Progenitor cell of endocrine pancreas (in vitro differentiated cells): ENCODE measurements at regions not wholly inside any gene's neighbourhood (a gene's known extent, or its start where the extent isn't known, plus 50 kb on each side); places are given as distances from the start of the nearest gene placed in this dataset.
"Not testable (repeated sequence)": the region's sequence is repeated elsewhere in the genome, so short reads cannot be mapped to it uniquely, and the experiment has no call there.

ENCODE experiments used
- DNase-seq: peaks from one replicate; pipeline ENCODE4 v3.0.0; 2021; ENCODE audit warnings: low spot score; ENCODE audit not compliant: unreplicated experiment
- H3K27ac Mint-ChIP-seq: 2 replicates; pipeline ENCODE4 v1.8.0; 2021; ENCODE audit warnings: mild to moderate bottlenecking, moderate library complexity, mixed read lengths
- H3K27me3 Mint-ChIP-seq: 2 replicates; pipeline ENCODE4 v1.8.0; 2021; ENCODE audit warnings: mixed read lengths
- H3K36me3 Mint-ChIP-seq: 2 replicates; pipeline ENCODE4 v1.8.0; 2022; ENCODE audit warnings: mixed read lengths; ENCODE audit not compliant: insufficient read depth
- H3K4me1 Mint-ChIP-seq: 2 replicates; pipeline ENCODE4 v1.8.0; 2021; ENCODE audit warnings: low read depth, mixed read lengths
- H3K4me3 Mint-ChIP-seq: 2 replicates; pipeline ENCODE4 v1.8.0; 2021; ENCODE audit warnings: low read depth, mild to moderate bottlenecking, moderate library complexity, mixed read lengths
- H3K9me3 Mint-ChIP-seq: 2 replicates; pipeline ENCODE4 v1.8.0; 2021; ENCODE audit warnings: low read depth, mixed read lengths

DNA sequence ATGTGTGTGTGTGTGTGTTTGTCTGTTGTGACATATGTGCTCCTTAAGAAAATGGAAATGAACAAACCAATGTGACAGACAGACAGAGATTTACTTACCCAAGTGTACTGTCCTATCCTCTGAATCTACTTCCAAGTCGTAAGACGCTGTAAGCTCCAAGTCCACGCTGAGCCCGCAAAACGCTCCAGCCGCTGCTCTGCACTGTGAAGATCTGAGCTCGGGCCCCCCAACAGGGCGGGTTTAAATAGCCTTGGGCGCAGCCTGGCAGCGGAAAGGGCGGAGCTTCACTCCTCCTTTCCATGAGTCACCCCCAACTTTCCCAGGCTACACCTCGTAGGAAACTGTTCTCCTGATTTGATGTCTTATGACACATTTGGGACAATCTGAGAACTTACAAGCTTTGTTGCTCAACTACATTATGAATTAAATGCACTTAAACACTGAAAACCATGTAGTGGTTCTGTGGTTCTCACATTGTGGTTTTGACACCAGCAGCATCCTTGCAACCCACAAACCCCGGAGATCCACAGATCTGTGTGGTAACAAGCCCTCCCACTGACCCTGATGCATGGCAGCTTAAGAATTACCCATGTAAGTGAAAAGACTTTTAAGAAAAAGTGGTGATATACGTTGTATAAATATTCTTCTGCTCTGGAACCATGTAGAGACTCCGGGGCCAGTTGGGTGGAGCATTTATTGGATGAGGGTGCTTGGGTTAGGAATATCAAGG is 735.6 kb upstream of the DEFB115 start:
- H3K27me3 Mint-ChIP-seq, DNase-seq, H3K4me3 Mint-ChIP-seq, H3K27ac Mint-ChIP-seq, H3K36me3 Mint-ChIP-seq, H3K4me1 Mint-ChIP-seq: not testable (repeated sequence)
- peaks cover 19% of the 10 kb centered on the region for H3K9me3 Mint-ChIP-seq

DNA sequence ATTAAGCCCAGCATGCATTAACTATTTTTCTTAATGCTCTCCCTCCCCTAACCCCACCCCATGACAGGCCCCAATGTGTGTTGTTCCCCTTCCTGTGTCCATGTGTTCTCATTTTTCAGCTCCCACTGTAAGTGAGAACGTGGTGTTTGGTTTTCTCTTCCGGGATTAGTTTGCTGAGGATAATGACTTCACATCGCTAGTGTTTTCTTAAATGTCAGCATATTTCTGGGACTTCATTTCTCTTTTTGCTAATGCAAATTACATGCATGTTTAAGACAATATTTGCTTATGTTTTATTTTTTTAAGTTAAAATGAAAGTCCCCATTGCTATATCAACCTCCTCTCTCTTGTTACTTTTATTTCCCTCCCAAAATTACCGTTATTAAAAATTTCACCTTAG is 733.3 kb upstream of the DEFB115 start:
- peaks cover 32% of the 10 kb centered on the region for H3K9me3 Mint-ChIP-seq
- not testable (repeated sequence) for H3K27ac Mint-ChIP-seq, H3K4me3 Mint-ChIP-seq, DNase-seq, H3K36me3 Mint-ChIP-seq, H3K4me1 Mint-ChIP-seq, H3K27me3 Mint-ChIP-seq

DNA sequence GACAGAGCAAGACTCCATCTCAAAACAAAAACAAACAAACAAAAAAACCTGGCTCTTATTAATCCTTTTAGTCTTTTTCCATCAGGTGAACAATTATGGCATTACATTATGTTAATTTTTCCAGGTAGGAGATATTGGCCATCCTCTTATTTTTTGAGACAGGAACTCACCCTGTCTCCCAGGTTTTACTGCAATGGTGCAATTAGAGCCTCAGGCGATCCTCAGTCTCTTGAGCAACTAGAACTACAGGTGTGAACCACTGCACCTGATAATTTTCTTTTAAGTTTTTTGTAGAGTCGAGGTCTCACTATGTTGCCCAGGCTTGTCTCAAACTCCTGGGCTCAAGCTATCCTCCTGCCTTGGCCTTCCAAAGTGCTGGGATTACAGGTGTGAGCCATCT is 732.7 kb upstream of the DEFB115 start:
- not testable (repeated sequence) for H3K4me3 Mint-ChIP-seq, H3K4me1 Mint-ChIP-seq, H3K27ac Mint-ChIP-seq, H3K36me3 Mint-ChIP-seq, H3K27me3 Mint-ChIP-seq, DNase-seq
- H3K9me3 Mint-ChIP-seq: peaks cover 36% of the 10 kb centered on the region

DNA sequence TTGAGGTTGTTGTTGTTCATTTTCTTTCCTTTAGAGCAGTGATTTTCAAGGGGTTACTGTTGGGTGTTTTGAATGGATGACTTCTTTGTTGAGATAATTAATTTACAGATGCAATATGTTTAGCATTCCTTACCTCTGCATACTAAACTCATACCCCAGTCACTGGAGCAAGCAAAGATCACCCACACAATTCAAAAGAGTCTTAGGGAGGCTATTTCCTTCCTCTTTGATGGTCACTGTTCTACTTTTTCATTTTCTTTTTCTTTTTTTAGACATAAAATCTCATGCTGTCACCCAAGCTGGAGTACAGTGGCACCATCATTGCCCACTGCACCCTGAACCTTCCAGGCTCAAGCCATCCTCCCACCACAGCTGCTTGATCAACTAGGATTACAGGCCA is 723.8 kb upstream of the DEFB115 start:
- peaks cover 32% of the 10 kb centered on the region for H3K9me3 Mint-ChIP-seq
- not testable (repeated sequence) for H3K4me3 Mint-ChIP-seq, DNase-seq, H3K27me3 Mint-ChIP-seq, H3K27ac Mint-ChIP-seq, H3K4me1 Mint-ChIP-seq, H3K36me3 Mint-ChIP-seq

DNA sequence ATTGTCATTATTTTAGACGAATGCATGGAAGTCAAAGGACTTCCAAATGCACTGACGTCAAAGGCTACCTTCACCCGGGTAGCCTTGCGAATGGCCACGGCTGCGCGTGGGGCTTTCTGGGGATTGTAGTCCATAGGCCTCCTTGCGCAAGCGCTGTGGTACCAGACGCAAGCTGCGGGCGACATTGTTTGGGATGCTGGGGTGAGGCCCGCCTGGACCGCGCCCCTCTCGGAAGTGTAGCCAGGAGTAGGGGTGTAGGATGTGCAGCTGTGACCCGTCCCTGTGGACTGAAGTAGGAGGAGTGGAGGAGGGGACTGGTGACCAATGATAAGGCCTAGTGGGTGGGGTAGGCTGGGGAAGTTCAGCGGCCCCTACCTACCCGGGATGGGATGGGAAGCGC is 720.0 kb upstream of the DEFB115 start:
- not testable (repeated sequence) for H3K4me1 Mint-ChIP-seq, H3K27me3 Mint-ChIP-seq, H3K36me3 Mint-ChIP-seq, DNase-seq, H3K27ac Mint-ChIP-seq, H3K4me3 Mint-ChIP-seq
- H3K9me3 Mint-ChIP-seq: peaks cover 25% of the 10 kb centered on the region

DNA sequence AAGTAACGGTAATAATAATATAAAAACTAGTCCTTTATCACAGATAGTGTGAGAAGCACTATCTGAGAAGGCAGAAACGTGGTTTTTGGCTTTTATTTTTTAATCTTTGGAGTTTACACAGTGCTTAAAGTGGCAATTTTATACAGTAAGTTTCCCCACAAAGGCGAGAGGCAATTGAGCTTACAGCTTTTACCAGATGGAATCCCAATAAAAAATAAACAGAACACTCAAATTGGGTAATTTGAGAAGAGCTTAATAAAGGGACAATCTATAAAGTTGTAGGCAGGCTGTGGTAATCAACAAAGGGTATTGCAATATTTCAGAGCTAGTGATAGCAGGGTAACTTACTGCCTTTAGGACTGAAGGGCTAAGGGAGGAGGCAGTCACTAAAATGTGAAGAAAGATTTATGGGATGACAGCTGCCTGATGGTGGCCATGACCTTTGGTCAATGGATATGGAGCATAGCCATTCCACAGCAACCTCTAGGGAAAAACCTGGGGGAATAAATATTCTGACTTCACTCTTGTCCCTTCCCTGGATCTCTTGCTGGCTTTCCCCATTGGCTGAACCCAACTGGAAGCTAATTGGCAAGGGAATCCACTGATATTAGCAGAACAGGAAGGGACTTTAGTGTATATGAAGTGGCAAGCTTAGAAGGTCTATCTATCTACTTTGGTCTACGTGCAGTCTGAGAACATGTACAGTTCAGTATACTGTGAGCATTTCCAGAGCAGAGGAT is 717.0 kb upstream of the DEFB115 start:
- peaks cover 33% of the 10 kb centered on the region for H3K9me3 Mint-ChIP-seq
- H3K4me3 Mint-ChIP-seq, H3K27me3 Mint-ChIP-seq, H3K36me3 Mint-ChIP-seq, DNase-seq, H3K27ac Mint-ChIP-seq, H3K4me1 Mint-ChIP-seq: not testable (repeated sequence)

DNA sequence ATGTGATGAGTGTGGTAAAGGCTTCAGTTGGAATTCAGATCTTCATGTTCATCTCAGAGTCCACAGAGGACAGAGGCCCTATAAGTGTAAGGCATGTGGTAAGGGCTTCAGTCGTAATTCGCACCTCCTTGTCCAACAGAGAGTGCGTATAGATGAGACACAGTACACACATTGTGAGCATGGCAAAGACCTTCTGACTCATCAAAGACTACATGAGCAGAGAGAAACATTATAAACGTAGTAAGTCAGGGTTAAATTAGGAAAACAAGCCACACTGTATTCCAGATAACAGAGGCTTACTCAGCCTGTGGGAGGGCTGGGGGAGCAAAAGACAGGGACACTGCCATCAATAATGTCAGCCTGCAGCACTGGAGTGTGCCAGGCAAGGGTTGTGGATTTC is 706.2 kb upstream of the DEFB115 start:
- H3K27me3 Mint-ChIP-seq, H3K4me3 Mint-ChIP-seq, H3K27ac Mint-ChIP-seq, H3K4me1 Mint-ChIP-seq, H3K36me3 Mint-ChIP-seq, DNase-seq: not testable (repeated sequence)
- H3K9me3 Mint-ChIP-seq: peaks cover 35% of the 10 kb centered on the region

DNA sequence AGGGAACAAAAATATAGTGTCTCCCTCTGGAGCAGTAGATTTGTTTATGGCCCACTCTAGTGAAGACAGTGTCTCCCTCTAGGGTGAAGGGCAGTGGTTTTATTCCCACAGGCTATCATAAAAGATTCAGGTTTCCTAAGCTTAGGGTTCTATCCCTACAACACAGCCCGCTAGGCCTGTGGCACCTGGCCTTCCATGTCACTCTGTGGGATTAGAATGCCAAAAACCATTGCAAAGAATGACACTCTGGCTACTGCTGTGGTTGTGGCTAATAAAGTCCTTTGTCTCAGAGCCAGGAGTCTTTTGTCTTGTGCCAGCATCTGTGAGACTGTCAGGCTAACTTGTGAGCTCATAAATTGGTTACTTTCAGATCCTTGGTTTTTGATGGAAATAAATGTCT is 700.7 kb upstream of the DEFB115 start:
- not testable (repeated sequence) for H3K36me3 Mint-ChIP-seq, H3K4me3 Mint-ChIP-seq, DNase-seq, H3K27me3 Mint-ChIP-seq, H3K4me1 Mint-ChIP-seq, H3K27ac Mint-ChIP-seq
- peaks cover 24% of the 10 kb centered on the region for H3K9me3 Mint-ChIP-seq

DNA sequence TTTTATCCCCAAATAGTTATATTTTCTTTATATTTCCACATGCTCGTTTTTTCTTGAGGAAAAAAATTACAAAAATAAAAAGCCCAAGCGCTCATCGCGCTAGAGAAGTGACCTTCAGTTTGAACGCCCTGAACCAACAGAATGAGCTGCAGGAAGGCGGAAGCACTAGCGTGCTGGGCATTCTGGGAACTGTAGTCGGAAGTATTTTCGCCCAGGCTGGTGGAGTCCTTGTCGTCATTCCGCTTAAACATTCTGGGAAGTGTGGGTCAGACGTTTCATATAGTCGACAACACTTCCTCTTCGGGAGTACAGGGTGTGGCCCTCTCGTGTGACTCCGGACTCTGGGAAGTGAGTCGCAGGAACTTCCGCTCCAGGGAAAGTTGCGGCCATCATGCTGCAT is 692.4 kb upstream of the DEFB115 start:
- not testable (repeated sequence) for H3K4me3 Mint-ChIP-seq, H3K27ac Mint-ChIP-seq, DNase-seq, H3K27me3 Mint-ChIP-seq, H3K4me1 Mint-ChIP-seq, H3K36me3 Mint-ChIP-seq
- H3K9me3 Mint-ChIP-seq: peaks cover 20% of the 10 kb centered on the region

DNA sequence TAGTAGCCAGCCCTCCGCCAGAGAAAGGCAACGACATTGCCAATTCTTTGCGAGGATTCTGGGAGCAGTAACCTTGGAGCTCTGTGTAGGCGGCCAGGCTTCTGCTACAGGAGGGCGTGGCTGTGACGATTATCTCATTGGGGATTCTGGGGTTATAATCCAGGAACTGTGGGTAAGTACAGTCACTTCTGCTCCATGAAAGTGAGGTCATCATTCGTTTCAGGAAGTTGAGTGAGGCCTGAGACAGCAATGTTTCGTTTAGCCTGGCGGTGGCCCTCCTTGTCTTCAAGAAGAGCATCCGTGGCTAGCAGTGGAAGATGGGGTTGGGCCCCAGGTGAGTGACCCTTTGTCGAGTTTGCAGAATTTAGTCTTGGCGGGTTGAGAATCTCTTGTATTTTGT is 687.6 kb upstream of the DEFB115 start:
- H3K27me3 Mint-ChIP-seq, H3K4me1 Mint-ChIP-seq, H3K36me3 Mint-ChIP-seq, H3K4me3 Mint-ChIP-seq, DNase-seq, H3K27ac Mint-ChIP-seq: not testable (repeated sequence)
- peaks cover 28% of the 10 kb centered on the region for H3K9me3 Mint-ChIP-seq

DNA sequence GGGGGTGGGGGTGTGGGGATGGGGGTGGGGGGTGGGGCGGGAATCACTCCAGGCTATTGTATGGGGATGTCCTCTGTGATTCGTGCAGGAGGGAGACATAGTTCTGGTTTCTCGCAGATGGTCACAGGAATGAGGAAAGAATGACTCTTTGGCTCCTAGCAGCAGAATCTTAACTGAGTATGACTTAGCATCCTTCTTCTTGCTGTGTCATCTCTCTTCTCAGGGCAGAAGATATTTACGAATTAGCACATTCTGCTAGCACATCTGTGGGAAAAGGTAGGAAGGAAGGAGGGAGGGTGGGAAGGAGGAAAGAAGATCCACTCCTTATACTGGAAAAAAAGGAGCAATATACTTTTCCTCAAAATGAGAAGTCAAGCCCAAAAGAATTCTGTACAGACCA is 686.8 kb upstream of the DEFB115 start:
- H3K36me3 Mint-ChIP-seq, DNase-seq, H3K4me3 Mint-ChIP-seq, H3K4me1 Mint-ChIP-seq, H3K27ac Mint-ChIP-seq, H3K27me3 Mint-ChIP-seq: not testable (repeated sequence)
- peaks cover 28% of the 10 kb centered on the region for H3K9me3 Mint-ChIP-seq

DNA sequence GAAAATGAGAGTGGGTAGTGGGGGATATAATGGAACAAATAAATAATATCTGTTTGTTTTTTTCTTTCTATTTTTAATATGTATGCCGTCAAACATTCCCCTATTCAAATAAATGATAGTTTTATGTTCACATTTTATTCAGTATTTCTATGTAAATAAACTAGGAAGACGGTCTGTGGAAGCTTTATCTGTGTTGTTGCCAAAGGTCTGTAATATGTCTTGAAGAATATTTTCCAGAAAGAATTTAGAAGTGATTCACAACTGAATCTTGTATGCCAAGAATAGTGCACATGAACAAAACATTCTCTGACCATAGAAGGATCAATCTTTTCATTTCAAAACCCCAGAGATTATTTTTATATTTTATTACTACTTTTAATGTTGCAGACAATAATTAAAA is 683.1 kb upstream of the DEFB115 start:
- not testable (repeated sequence) for H3K27me3 Mint-ChIP-seq, DNase-seq, H3K36me3 Mint-ChIP-seq, H3K27ac Mint-ChIP-seq, H3K4me3 Mint-ChIP-seq, H3K4me1 Mint-ChIP-seq
- H3K9me3 Mint-ChIP-seq: peaks cover 26% of the 10 kb centered on the region

DNA sequence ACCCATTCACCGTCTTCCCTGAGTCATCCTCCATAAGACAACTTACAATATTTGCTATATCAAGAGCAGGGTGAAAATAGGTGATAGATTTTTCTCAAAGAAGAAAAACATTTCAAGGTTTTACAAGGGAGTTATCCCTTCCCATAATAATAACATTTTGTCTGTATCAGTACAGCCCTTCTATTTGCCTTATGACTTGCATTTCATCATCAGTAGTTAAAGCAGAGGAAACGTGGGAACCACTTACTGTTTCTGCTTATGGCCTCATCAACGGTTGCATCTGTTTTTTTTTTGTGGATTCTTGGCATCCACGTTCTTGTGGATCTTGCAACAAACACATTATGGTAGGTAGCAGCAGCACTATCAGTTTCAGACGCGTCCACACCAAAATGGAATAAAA is 678.4 kb upstream of the DEFB115 start:
- Mint-ChIP-seq H3K4me3 (peak overlapping the region; percentile 72), H3K9me3 (peaks cover 22% of the 10 kb centered on the region)
- H3K4me1 Mint-ChIP-seq, H3K27ac Mint-ChIP-seq, H3K36me3 Mint-ChIP-seq, H3K27me3 Mint-ChIP-seq, DNase-seq: not testable (repeated sequence)
